HPDE6-E6E7 (cell line): ENCODE measurements at regions not wholly inside any gene's neighbourhood (a gene's known extent, or its start where the extent isn't known, plus 50 kb on each side); places are given as distances from the start of the nearest gene placed in this dataset.

Source experiments
- DNase-seq: peaks from one replicate; pipeline ENCODE4 v3.0.0; 2011; ENCODE audit warnings: missing footprints; ENCODE audit errors: extremely low spot score

DNA sequence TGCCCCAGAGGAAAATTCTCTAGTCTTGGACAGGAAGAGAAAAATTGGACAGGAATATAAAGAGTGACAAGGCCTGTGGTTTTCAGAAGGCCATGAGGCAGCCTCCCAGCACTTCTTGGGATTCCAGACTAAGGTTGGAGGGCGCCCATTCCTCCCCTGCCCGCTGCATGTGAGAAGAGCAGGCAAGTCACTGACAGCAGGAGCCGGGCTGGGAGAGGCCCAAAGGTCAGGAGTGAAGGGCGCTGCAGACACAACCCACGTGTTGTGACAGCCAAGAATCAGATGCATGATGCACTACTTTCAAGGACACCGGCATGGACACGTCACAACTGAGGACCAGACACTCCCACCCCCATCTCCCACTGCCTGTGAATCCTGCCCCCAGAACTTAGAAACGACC is 256.7 kb downstream of the CBLN1 start:
- no peak for DNase-seq

GRCh38 chr16:49024016-49024415 is 257.6 kb downstream of the CBLN1 start:
- DNase-seq: no peak

DNA sequence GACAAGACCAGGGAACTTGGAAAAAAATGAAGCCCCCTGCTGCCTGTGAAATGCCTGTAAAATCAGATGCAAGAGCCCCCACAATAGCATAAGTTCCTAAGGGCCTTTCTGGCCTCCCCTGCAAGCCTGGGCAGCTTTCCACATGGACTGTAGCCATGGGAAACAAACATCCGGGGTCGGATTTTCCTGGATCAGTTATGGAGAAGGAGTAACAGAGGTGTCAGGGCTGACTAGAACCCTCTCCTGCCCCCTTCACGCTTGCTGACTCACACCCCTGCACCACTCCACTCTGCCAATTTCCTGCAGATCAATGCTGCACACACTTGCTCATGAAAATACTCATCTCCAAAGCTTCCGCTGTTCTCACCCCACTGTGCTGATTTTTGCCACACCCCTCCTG is 258.6 kb downstream of the CBLN1 start:
- DNase-seq: peak; percentile 94

GRCh38 chr16:49022351-49022963 is 259.2 kb downstream of the CBLN1 start:
- peak; percentile 70 for DNase-seq

- DNase-seq: no peak
These were observed 260.5 kb downstream of the CBLN1 start for GRCh38 chr16:49021136-49021535.

GRCh38 chr16:49020436-49020835 is 261.2 kb downstream of the CBLN1 start:
- DNase-seq: no peak

GRCh38 chr16:49019831-49020230 is 261.8 kb downstream of the CBLN1 start:
- no peak for DNase-seq

DNA sequence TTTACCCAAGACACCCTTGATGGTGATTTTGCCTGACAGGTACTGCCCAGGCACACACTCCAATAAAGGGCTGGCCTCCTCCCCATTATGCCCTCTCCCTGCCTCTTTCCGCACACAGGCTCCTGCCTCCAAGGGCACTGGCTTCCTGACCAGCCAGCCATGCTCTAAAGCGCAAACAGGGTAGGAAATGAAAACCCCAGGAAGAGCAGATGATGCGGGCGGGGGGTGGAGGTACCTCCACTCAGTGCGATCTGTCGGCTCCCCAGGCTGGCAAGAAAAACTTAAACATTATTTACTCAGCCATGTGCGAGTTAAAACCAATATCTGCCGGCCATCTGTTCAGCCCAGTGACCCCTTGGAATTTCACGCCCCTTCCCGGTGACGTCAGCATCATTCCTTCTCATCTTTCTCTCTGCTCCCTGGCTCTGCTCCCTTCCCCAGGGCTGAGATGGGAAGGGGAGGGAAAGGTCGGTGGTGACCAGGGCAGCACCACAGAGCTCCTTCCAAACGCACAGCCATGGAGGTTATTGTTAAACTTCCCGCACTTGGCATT is 262.5 kb downstream of the CBLN1 start:
- no peak for DNase-seq

DNA sequence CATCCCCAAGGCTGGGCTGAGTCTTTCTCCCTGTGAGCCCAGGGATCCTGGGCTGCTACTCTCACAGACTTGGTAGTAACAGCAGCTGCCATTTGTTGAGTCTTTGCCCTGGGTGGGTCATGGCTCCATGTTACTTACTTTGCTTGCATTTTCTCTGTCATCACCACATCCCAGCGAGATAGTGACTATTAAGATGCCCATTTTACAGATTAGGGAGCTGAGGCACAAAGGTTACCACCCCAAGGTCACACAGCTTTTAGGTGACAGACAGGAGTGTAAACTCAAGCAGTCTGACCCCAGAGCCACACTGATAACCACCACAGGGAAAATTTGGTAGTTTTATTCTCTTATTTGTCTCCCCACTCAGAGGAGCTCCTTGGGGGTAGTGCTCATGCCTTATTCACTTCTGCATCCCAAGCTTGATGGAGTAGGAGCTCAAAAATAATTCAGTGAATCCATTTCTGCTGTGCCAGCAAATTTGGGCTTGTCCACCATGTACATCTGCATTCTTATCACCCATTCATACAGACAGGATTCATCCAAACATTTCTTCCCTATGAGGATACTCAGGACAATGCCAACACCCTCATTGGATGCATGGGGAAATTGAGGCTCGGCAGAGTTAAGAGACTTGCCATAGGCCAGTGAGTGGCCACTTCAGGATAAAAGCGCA is 263.2 kb downstream of the CBLN1 start:
- no peak for DNase-seq

GRCh38 chr16:49017501-49017900 is 264.1 kb downstream of the CBLN1 start:
- DNase-seq: no peak

DNA sequence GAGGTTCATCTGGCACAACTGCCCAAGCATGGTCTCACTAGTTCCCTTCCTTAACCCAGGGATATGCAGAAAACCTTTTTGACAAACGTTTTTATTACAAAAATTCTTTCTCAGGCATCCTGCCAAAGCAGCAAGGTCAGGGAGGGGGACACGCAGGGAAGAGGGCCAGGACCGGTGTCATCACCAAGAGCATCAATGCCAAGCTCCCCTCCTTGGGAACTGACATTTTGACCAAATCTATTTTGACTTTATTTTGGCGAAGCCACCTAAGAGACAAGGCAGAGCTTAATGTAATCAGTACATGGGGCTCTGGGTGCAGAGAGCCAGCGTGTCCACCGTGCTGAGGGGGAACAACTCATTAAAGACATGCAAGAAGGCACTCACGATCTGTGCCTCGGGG is 265.2 kb downstream of the CBLN1 start:
- DNase-seq: no peak

DNA sequence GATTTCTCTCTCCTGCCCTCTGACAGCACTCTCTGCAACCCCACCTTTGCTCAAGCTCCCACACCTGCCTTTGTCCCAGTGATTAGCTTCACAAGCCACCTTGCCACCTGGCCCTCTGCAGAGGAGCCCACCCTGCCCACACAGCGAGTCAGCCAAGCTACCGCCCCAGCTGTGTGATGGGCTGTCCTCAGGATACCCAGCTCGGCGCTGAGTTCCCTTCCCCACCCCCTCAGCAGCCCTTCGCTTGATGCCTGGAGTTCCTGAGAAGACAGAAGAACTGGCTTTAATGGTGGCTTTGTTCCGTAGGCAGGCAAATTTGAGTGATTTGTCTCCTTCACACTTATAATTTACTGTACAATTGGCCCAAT is 266.4 kb downstream of the CBLN1 start:
- no peak for DNase-seq

DNA sequence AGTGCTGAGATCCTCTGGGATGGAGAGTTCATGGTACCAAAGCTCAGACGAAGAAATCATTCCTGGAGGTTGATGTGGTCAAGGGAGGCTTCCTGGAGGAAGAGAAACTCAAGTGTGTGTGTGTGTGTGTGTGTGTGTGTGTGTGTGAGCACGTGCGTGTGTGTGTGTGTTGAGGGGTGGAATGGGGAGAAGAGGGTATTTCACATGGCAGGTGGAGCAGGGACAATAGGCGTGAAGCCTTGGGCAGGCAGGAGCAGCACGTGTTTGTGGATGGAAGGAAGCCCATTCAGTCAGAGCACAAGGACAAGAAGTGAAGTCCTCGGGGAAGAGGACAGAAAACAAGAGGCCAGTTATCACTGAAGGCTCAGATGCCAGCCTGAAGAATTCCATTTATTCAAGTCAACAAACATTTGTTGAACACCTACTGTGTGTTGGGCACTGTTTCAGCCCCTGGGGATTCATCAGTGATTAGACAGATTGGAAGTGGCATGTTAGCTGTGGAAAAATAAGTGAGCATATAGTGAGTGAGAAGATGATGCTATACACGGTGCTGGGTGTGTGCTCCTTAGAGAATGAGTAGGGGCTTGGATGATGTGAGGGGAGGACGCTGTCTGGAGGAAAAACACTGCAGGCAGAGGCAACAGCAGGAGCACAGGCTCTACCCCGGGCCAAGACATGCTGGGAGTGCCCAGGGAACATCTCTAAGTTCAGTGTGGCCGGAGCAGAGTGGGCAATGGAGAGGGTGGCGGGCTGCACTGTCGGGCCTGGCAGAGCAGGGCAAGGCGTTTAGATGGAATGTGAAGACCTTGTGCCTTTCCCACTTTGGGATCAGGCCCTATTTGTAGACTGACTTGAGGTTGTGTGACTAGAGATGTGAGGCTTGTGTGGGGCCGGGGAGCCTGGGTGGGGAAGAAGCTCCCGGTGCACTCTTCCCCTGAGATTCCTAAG is 267.1 kb downstream of the CBLN1 start:
- DNase-seq: no peak

- DNase-seq: no peak
These were observed 267.9 kb downstream of the CBLN1 start for GRCh38 chr16:49013727-49014080.

- DNase-seq: no peak
These were observed 268.5 kb downstream of the CBLN1 start for GRCh38 chr16:49012961-49013726.

GRCh38 chr16:49011901-49012300 is 269.7 kb downstream of the CBLN1 start:
- DNase-seq: no peak

DNA sequence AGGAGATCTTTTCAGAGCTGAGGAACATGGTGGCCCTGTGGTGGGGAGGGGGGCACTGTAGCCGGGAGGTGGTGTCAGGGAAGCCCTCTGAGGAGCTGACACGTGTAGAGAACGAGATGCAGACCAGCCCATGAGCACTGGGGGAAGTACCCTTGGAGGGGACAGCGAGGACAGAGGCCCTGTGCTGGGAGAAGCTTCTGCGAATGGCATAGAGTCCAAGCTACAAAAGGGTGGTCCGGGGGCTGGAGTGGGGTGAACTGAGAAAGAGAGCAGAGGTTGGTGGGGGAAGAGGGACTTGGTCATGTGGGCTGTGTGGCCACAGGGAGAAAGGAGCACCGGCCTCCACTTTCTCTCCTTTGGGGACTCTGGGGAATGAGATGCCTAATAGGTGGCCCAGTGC is 270.8 kb downstream of the CBLN1 start:
- no peak for DNase-seq

- DNase-seq: no peak
These were observed 271.2 kb downstream of the CBLN1 start for GRCh38 chr16:49010396-49010795.

DNA sequence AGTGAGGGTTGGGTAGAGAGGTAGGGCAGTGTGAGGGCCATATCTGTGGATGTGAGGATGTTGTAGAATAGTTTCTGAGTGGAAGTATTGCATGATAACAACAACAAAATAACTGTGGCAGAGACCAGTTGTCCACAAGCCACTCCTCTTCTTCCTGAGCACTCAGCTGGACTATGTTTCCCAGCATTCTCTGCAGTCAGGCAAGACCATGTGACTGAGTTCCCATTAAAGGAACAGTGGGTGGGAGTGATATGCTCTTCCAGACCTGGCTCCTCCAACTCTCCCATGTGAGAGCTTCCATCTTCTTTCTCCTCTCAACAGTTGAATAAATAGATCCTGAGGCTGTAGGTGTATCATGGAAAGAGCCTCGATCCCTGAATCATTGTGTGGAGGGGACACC is 272.4 kb downstream of the CBLN1 start:
- DNase-seq: no peak

DNA sequence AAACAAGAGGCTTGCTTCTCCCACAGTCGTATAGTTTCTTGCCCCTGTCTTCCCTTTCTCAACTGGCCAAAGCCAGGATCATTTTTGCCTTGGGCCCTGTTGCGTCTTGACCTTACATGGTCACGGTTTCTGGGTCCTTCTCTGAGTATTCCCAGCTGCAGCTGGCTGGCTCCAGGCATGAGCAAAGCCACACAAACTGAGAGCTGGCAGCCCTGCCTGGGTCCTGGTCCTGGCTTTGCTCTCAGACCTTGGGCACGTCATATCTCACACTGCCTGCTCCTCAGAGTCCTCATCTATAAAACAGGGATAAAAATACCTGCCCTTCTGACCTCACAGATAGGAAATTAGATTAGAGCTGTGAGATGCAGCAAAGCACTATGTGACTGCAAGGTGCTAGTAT is 277.6 kb downstream of the CBLN1 start:
- DNase-seq: no peak

DNA sequence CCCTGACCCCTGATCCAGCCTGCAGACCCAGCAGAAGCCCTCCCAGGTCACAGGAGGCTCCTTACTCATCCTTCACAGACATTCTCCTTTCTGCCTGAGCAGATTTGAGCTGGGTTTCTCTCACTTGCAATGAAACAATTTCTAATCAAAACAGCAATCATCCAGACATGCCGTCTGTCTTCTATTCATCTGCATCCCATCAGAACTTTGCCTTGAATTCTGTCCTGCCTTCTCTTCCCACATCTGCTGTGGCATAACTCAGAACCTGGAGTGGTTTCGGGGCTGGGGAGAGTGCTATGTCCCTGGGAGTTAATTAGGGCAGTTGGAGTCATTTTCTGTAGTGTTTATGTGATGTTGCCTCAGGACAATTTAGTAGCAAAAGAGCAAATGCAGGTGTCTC is 278.6 kb downstream of the CBLN1 start:
- DNase-seq: no peak

- peak; percentile 23 for DNase-seq
These were observed 281.0 kb downstream of the CBLN1 start for GRCh38 chr16:49000594-49000993.
